PC-3 (cell line): ENCODE measurements at regions not wholly inside any gene's neighbourhood (a gene's known extent, or its start where the extent isn't known, plus 50 kb on each side); places are given as distances from the start of the nearest gene placed in this dataset.

ENCODE experiments used
- CTCF ChIP-seq: fragments of 300-600 bp; sonication (generic); conservative IDR thresholded peaks from 2 replicates; pipeline ENCODE4 v1.5.1; 2017; ENCODE audit warnings: antibody characterized with exemption, low read depth, mild to moderate bottlenecking, low read length
- EZH2 ChIP-seq: fragments of 300-600 bp; sonication (generic); IDR thresholded peaks from one replicate; pipeline ENCODE4 v1.6.1; 2017; ENCODE audit warnings: antibody characterized with exemption, mild to moderate bottlenecking, low read length; ENCODE audit not compliant: unreplicated experiment
- EZH2phosphoT487 ChIP-seq: fragments of 300-600 bp; sonication (generic); IDR thresholded peaks from 2 replicates; pipeline ENCODE4 v1.6.1; 2018; ENCODE audit warnings: mild to moderate bottlenecking, antibody characterized with exemption, low read length, borderline replicate concordance

- no peak for TF ChIP-seq CTCF
- TF ChIP-seq EZH2phosphoT487 = no peak
- TF ChIP-seq EZH2 = no peak
Measured at GRCh38 chr11:16669799-16670415, 68.5 kb upstream of the C11orf58 start.
